GM21423 (cell line): ENCODE measurements at regions not wholly inside any gene's neighbourhood (a gene's known extent, or its start where the extent isn't known, plus 50 kb on each side); places are given as distances from the start of the nearest gene placed in this dataset.

Experiments used
- ATAC-seq: cut with Tn5 transposase; IDR thresholded peaks from one replicate; pipeline ENCODE4 v1.9.1; 2021; ENCODE audit warnings: mild to moderate bottlenecking, moderate library complexity; ENCODE audit not compliant: unreplicated experiment

DNA sequence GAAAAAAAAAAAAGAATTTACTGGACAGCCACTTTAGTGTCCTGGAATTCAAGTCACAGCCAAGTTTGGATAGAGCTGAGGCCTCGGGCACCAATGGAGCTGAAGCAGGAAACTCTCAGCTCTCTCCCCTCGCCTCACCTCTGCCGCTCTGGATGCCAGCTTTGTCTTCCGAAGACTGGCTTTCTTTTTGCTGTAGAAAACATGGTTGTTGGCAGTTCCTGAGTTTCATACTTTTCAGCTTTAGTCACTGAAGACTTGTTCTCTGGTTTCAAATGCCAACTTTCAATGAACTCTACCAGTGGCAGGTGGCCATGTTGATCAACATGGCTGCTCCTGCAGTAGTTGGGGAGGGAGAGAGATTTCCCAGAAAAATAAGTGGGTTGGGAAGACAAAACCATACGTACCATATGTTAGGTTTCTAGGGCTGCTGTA, 142.2 kb downstream of the SNX18 start:
- no peak for ATAC-seq

DNA sequence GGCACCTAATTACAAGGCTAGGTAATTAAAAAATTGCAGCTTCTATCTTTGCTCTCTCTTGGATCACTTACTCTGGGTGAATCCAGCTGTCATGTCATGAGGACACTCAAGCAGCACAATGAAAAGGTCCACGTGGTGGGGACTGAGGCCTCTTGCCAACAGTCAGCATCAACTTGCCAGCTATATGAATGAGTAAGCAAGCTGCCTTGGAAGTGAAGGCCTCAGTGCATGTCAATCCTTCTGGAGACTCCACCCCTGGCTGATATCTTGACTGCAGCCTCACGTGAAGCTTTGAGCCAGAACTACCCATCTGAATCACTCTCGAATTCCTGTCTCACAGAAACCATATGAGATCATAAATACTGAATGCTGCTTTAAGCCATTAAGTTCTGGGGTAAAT, 140.5 kb downstream of the SNX18 start:
- ATAC-seq, result no peak

DNA sequence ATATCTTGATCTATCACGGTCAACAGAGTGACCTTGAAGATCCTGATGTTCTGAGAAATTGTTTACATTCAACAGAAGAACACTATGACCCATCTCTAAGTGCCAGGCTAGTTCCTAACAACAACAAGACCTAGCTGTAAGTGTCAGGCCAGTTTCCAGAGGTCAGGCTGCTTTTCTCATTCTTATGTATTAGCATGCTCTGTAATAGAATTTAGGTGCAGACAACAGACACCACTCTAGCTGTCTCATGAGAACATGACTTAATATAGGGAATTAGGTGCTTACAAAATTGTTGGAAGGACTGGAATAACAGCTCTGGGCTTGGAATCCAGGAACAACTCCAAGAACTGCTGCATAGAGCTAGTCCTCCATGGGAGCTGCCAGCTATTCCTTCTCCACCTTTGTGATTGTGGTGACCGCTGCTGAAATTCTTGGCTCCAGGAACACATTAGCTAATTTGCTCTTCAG, 138.7 kb downstream of the SNX18 start:
- no peak for ATAC-seq

DNA sequence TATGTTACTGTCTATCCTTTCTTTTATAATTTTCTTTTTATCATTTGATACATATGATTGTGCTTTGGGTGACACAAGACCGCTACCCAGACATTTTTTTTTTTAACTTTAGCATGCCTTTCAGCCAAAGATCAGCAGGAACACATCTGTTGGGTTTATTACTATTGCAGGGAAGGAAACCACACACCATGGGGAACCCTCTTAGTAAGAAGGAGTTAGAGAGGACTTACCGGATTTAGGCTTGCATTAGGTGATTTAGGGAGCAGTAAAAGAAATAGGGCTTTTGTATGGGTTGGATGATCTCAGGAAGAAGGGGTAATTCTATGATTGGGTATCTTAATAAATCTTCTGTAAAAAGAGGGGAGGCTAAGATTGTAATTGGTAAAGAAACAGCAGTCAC, 138.2 kb downstream of the SNX18 start:
- ATAC-seq, result no peak

DNA sequence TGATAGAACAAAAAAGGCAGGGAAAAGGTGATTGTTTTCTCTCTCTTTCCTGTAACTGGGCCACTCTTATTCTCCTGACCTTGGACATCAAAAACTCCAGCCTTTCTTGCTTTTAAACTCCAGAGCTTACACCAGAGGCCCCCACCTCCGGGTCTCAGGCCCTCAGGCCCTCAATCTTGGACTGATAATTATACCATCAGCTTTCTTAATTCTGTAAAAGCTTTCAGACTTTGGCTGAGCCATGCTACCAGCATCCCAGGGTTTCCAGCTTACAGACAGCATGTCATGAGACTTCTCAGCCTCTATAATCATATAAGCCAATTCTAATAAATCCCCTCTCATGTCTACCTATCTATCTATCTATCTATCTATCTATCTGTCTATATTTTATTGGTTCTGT, 137.7 kb downstream of the SNX18 start:
- ATAC-seq, result no peak

DNA sequence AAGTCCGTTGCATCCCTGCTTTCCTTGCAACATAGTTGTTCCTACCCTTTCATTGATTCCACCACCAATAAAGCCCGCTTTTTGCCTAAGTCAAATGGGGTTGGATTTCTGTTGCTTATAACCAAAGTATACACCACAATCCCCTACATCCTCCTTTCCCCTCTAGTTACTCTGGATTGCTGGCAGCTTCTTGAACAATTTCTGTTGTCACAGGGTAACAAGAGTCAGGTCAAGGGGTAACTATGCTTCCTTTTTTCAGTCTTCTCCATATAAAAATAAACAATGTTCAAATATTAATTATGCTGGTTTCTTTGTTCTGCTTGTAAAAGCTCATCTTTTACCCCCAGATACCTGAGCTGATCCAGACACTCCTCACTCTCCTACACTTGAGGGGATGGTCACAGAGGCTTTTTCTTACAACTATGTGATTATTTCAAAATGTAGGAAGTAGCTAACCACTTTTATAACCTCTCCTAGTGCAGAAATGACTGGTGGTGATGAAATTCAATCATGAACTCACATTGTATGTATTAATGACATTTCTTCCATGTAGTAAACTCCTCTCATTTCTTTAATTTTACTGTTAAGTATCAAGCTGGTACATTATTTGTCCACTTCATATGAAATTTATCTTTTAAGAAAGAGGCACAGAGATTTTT, 136.5 kb downstream of the SNX18 start:
- no peak for ATAC-seq

DNA sequence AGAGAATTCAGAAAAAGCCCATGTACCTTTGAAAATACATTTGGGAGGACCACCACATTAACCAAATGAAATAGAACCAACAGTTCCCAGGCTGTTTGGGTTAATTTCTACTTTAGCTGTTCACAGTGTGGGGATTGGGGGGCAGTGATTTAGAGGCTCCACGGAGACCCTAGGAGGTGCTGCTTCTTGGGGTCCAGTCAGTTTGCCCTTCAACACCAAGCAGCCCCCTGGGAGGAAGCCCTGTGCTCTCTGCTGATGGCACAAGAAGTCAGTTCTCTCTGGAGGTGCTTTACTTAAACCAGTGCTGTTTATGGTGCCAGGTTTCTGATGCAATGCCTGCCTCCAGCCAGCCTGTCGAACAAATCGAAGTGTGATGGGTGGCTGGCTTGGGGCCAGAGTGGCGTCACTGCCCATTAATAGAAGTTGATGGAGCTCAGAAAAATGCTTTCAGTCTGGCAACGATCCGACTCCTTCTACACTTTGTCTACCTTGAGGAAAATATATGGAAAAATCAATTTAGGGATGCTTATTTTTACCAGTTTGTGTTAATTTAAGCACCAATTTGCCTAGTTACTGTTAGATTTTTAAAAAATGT, 134.0 kb downstream of the SNX18 start:
- no peak for ATAC-seq

DNA sequence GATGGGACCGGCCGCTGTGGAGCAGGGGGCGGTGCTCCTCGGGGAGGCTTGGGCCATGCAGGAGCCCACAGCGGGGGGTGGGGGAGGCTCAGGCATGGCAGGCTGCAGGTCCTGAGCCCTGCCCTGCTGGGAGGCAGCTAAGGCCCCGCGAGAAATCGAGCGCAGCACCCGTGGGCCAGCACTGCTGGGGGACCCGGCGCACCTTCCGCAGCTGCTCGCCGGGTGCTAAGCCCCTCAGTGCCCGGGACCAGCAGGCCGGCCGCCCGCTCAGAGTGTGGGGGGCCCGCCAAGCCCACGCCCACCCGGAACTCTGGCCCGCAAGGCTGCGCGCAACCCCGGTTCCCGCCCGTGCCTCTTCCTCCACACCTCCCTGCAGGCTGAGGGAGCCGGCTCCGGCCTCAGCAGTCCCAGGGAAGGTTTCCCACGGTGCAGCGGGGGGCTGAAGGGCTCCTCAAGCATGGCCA, 131.5 kb downstream of the SNX18 start:
- no peak for ATAC-seq

DNA sequence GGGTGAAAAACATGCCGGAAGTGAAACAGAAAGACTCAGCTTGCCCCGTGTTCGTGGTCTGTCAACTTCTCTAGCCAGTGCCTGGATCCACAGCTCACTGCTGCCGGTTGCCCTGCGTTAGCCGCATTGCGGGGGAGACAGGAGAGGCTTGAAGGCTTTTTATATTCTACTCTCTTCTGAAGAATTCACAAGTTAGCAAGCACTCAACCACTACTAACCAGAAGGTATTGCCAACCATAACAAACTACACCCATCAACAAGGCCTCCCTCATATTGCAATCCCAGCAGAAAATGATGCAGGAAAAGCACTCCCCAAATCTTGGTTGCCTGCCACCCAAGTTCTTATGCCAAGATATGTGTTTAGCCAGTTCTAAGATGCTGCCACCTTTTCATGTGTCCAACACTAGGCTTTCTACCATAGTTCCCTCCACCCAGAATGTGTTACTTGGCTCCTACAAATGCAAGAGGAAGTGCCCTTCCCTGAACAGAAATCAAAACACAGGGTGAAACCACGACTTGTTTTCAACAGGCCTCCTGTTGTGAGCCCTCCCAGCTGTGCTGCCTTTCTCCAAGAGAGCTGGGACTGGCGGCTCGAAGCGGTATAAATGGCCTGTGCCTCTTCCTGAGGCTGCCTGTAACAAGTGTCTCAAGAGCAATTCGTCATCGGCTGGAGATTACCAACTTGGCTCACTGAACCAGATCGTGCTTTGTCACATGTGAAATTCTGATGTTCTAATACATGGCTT, 129.0 kb downstream of the SNX18 start:
- peak; percentile 92 for ATAC-seq

DNA sequence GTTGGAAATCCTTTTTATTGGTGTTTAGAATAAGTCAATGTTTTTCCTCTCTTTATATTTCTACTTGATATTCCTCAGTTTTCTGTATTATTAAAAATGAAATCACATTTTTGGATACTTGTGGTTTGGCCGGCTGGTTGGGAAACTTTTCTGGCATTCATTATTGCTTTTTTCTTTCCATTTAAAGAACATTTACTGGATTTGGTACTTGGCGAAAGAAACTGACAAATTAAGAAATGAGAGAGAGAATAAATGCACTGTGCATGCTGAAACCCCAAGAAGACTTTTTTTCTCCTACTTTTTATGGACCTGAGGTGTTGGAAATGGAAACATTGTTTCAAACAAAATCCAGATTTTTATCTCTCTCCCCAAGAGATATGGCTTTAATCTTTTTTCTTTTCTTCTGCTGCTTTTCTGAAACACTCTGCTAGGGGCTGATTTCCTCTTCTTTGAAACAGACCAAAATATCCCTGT, 128.4 kb downstream of the SNX18 start:
- no peak for ATAC-seq

DNA sequence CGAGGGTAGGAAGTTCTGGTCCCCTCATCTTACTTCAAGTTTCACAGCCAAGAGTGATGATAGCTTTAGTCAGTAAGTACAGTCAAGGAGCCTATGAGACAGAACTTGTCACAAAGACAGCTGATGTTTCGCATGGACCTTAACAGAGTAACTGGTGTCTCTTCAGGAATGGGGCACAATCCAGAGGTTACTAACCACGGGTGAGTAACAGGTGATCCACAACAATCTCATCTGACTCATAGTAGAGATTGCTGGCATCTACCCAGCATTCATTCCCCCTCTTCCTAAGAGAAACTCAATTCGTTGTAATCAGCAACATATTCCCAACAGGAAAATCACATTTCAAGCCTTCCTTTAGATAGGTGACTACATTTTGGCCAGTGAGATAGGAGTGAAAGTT, 126.7 kb downstream of the SNX18 start:
- ATAC-seq, result no peak

DNA sequence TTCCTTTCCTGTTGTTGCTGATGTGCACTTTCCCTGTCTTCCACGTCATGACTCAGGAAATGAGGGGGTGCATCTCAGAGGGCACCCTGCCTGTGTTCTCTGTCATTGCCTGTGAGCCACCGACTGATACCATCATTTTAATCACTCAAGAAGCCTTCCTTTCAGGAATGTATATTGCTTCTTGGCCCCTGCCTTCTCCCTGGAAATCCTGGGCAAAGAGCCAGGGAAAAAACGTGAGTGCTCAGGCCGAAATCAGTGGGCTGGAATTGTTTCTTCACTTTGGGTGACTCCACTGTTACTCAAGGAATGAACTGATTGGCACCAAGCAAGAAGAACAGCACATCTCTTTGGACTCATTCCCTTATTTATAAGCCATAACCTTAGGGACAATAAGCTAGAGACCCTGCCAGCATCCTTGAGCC, 126.1 kb downstream of the SNX18 start:
- ATAC-seq, result no peak

DNA sequence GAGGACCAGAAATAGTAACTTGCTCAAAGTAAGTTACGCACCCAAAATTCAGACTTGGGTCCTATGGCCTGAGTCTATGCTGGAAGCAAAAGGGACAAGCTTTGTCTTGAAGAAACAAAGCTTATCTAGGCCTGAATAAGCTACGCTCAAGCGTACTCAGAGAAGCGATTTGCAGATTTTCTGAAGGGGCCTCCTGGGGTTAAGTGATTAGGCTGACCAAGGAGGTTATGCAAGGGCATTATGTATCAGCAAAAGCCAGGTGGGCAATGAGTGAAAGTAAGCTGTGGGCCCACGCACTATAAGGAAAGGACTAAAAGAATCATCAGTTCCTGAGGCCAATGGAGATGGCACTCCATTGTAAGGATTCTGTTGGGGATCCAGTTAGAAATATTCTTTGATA, 122.1 kb downstream of the SNX18 start:
- ATAC-seq, result no peak

DNA sequence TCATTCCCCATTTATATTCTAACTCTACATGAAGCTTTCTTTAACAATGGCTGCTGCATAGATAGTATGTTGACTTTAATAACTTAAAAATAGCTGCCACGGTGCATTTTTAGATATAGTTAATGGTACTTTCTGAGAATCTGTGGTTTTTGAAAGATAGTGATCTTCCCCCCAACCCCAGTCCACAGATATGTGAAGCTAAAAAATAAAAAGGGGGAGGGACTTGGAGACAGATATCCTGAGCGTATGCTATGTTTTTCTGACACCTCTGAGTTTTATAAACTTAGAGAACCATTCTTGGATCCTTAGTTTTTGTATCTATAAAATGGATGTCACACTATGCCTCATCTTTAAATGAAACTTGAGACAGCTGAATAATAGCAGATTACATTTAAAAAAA, 120.5 kb downstream of the SNX18 start:
- no peak for ATAC-seq

DNA sequence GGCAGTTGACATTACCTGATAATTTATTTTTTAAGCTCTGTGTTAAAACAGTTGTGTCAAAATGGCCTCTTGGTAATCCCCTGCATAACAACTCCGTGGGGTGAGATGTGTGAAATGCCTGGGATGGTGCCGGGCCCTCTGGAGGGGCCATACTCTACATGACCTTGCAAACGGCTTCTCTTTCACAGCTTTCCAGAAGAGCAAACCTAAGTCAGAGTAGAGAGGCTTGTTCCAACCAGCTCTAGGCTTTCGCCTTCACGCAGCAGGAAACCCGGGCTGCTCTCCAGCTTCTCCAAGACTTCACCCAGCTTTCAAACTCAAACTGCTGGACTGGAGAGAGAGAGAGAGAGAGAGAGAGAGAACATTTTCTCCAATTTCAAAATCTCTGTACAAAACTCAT, 120.1 kb downstream of the SNX18 start:
- ATAC-seq, result no peak

DNA sequence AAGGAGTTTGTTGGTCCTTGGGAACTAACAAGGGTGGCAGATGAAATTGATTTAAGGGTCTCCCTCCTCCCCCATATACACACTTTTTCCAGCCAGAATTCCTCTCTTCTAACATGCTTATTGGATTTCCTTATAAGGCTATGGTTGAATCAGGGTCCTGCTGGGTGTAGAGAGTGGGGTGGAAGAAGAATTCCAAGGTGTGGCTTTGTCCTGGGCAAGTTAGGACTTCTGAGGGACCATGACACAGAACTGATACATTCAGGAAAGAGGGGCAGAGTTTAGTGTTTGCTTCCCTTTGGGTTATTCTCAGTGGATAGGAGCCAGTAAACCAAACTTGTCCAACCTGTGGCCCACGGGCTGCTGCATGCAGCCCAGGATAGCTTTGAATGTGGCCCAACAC, 116.5 kb downstream of the SNX18 start:
- ATAC-seq, result no peak

DNA sequence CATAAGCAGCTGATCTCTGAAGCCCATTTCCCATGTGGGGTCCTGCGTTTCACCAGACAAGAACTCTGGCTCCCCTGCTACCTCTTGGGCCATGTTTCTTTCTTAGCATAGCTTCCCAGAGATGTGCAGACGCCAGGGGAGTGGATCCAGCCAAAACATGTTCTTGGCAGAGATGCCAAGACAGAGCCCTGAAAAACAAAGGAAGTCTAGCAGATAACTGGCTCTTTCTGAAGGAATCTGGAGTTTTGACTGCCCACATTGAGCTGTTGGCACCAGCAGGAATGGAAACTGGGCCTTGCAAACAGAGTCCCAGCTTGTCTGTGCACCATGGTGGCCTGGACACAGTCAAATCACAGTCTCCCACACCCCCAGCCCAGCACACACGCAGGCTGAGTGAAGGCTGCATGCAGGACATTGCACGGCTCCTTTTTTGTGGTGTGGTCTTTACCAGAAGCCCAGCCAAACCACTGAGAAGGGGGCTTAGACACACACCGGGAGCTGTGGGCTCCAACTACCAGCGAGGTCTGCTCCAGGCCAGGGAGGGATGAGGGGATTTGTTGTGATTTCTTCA, 114.7 kb downstream of the SNX18 start:
- ATAC-seq, result no peak

DNA sequence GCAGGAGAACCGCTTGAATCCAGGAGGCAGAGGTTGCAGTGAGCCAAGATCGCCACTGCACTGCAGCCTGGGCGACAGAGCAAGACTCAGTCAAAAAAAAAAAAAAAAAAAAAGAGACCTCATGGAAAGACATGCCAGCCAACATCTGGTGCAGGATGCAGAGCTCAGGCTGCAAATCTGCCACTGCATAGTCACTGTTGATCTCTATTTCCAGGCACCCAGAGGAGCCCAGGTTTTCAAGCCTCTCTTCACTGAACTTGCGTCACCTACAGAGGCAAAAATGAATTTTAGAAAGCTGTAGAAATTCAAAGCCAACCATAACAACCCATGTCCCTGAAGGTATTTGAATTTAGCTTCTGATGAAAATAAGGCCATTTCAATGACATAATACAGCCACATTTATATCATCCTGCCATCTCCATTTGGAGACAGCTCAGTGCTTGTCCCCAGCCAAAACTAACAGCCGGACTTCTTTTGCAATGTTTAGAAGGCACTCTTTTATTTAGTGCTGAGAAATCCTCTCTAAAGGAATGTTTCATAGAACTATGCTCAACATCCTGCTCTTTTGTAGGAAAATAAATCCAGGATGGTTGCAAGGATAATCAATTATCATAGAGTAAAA, 113.3 kb downstream of the SNX18 start:
- ATAC-seq, result no peak

DNA sequence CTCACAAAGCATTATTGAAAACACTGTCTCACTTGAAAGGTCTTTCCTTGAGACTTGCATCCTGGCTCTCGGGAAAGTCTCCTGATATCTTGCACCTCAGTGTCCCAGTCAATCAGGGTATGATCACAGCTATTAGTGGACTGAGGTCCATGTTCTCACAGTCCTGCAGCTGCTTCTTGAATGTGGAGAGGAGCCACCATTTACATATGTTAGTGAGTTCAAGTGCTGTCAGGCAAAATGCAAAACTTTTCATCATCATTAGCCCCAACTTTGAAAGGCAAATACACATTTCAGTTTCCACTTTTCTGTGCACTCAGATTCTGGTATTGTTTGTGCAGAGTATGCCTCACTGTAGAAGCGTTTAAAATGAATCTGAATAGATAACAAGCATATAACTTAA, 111.6 kb downstream of the SNX18 start:
- ATAC-seq, result no peak

DNA sequence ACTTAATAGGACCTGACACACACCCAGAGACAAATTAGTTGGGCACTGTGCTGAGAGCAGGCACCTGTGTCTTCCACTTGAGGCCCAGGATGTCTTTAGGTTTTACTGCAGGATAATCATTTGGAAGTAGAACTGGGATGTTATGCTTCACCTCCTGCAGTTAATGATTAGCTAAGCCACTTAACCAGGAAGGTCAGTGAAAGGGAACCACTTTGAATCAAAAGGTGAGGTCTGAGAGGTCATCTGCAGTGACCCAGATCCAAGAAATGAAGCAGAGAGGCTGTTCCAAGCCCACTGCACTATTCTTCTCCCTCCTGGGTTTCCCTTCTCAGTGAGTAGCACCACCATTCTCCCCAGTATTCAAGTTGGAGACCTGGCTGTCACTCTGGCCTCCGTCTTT, 110.5 kb downstream of the SNX18 start:
- ATAC-seq, result no peak

DNA sequence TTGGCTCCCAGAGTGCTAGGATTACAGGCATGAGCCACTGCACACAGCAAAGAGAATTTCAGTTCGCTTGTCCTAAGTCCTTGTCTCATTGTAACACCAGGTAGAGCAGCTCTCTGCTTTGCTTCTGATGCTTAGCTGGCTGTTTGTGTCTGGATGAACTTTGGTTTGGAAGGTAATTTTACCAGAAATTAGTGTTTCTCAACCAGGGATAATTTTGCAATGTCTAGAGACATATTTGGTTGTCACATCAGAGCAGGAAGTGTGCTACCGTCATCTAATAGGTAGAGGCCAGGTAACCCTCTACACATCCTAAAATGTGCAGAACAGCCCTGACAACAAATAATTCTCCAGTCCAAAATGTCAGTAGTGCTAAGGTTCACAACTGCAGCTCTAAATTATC, 108.8 kb downstream of the SNX18 start:
- no peak for ATAC-seq
